ENCODE measurements at regions not wholly inside any gene's neighbourhood (a gene's known extent, or its start where the extent isn't known, plus 50 kb on each side); places are given as distances from the start of the nearest gene placed in this dataset.

- no peaks in the 10 kb centered on the region for H3K4me1 ChIP-seq (ENCODE audit: low read depth, poor library complexity, severe bottlenecking)
- H4K20me1 ChIP-seq (ENCODE audit: insufficient read depth): no peaks in the 10 kb centered on the region
- no peak overlapping the region for H3K4me3 ChIP-seq (IDR thresholded peaks at IDR 0.05; ENCODE audit: insufficient read depth, low read depth, low read length)
- H3K27ac ChIP-seq: no peak overlapping the region
- no peaks in the 10 kb centered on the region for H3K79me2 ChIP-seq (ENCODE audit: insufficient read depth, low read depth)
- no peak overlapping the region for H3K9ac ChIP-seq
- no peaks in the 10 kb centered on the region for H3K36me3 ChIP-seq (ENCODE audit: insufficient read depth)
- no peak for TF ChIP-seq CTCF (conservative IDR thresholded peaks at IDR 0.05; ENCODE audit: low read depth, low read length)
- H3K4me2 ChIP-seq: no peak overlapping the region
- no peaks in the 10 kb centered on the region for H3K27me3 ChIP-seq (ENCODE audit: insufficient read depth, low read depth)
- H2AFZ ChIP-seq (ENCODE audit: low read depth): no peak overlapping the region
Measured at GRCh38 chr3:197371591-197372046, 73.2 kb upstream of the DLG1 start.

GRCh38 chr3:197369545-197369944 is 71.1 kb upstream of the DLG1 start:
- H3K4me3 ChIP-seq (IDR thresholded peaks at IDR 0.05; ENCODE audit: insufficient read depth, low read depth, low read length): no peak overlapping the region
- no peaks in the 10 kb centered on the region for H4K20me1 ChIP-seq (ENCODE audit: insufficient read depth)
- no peak overlapping the region for H2AFZ ChIP-seq (ENCODE audit: low read depth)
- H3K4me1 ChIP-seq (ENCODE audit: low read depth, poor library complexity, severe bottlenecking): no peaks in the 10 kb centered on the region
- TF ChIP-seq CTCF (conservative IDR thresholded peaks at IDR 0.05; ENCODE audit: low read depth, low read length): no peak
- no peak overlapping the region for H3K27ac ChIP-seq
- H3K79me2 ChIP-seq (ENCODE audit: insufficient read depth, low read depth): no peaks in the 10 kb centered on the region
- no peaks in the 10 kb centered on the region for H3K36me3 ChIP-seq (ENCODE audit: insufficient read depth)
- no peaks in the 10 kb centered on the region for H3K27me3 ChIP-seq (ENCODE audit: insufficient read depth, low read depth)
- H3K4me2 ChIP-seq: no peak overlapping the region
- H3K9ac ChIP-seq: no peak overlapping the region

GRCh38 chr3:197368821-197369220 is 70.4 kb upstream of the DLG1 start:
- Histone ChIP-seq H3K4me1 (ENCODE audit: low read depth, poor library complexity, severe bottlenecking) (no peaks in the 10 kb centered on the region), H3K79me2 (ENCODE audit: insufficient read depth, low read depth) (no peaks in the 10 kb centered on the region), H3K27ac (no peak overlapping the region), H3K4me3 (IDR thresholded peaks at IDR 0.05; ENCODE audit: insufficient read depth, low read depth, low read length) (no peak overlapping the region), H3K27me3 (ENCODE audit: insufficient read depth, low read depth) (no peaks in the 10 kb centered on the region), H2AFZ (ENCODE audit: low read depth) (no peak overlapping the region), H3K36me3 (ENCODE audit: insufficient read depth) (no peaks in the 10 kb centered on the region), H3K9ac (no peak overlapping the region), H4K20me1 (ENCODE audit: insufficient read depth) (no peaks in the 10 kb centered on the region), H3K4me2 (no peak overlapping the region)
- TF ChIP-seq CTCF (conservative IDR thresholded peaks at IDR 0.05; ENCODE audit: low read depth, low read length): no peak

GRCh38 chr3:197368330-197368729 is 69.9 kb upstream of the DLG1 start:
- Histone ChIP-seq H3K27me3 (ENCODE audit: insufficient read depth, low read depth) (no peaks in the 10 kb centered on the region), H3K4me2 (no peak overlapping the region), H3K4me3 (IDR thresholded peaks at IDR 0.05; ENCODE audit: insufficient read depth, low read depth, low read length) (no peak overlapping the region), H3K36me3 (ENCODE audit: insufficient read depth) (no peaks in the 10 kb centered on the region), H4K20me1 (ENCODE audit: insufficient read depth) (no peaks in the 10 kb centered on the region), H3K79me2 (ENCODE audit: insufficient read depth, low read depth) (no peaks in the 10 kb centered on the region), H3K27ac (no peak overlapping the region), H2AFZ (ENCODE audit: low read depth) (no peak overlapping the region), H3K4me1 (ENCODE audit: low read depth, poor library complexity, severe bottlenecking) (no peaks in the 10 kb centered on the region), H3K9ac (no peak overlapping the region)
- no peak for TF ChIP-seq CTCF (conservative IDR thresholded peaks at IDR 0.05; ENCODE audit: low read depth, low read length)

All from KMS-11 (cell line).